Brain pericyte (primary cell): ENCODE measurements at regions not wholly inside any gene's neighbourhood (a gene's known extent, or its start where the extent isn't known, plus 50 kb on each side); places are given as distances from the start of the nearest gene placed in this dataset.

ENCODE experiments used
- DNase-seq: peaks from one replicate; pipeline ENCODE4 v3.0.0-alpha.2; 2012; ENCODE audit warnings: low read depth, low spot score

- DNase-seq: no peak
Observed at GRCh38 chr4:33268776-33269175, 2548.6 kb downstream of the PCDH7 start.

- no peak for DNase-seq
Observed at GRCh38 chr4:33270403-33270802, 2550.2 kb downstream of the PCDH7 start.

GRCh38 chr4:33272722-33273121 lies 2552.6 kb downstream of the PCDH7 start:
- no peak for DNase-seq

GRCh38 chr4:33283818-33284217 lies 2563.6 kb downstream of the PCDH7 start:
- no peak for DNase-seq

- no peak for DNase-seq
Observed at GRCh38 chr4:33296876-33297455, 2576.8 kb downstream of the PCDH7 start.

- DNase-seq: no peak
Observed at GRCh38 chr4:33302321-33302720, 2582.2 kb downstream of the PCDH7 start.

GRCh38 chr4:33306131-33306530 lies 2586.0 kb downstream of the PCDH7 start:
- DNase-seq: no peak

GRCh38 chr4:33316033-33316432 lies 2595.9 kb downstream of the PCDH7 start:
- no peak for DNase-seq

GRCh38 chr4:33316578-33316977 lies 2596.4 kb downstream of the PCDH7 start:
- no peak for DNase-seq

- no peak for DNase-seq
Observed at GRCh38 chr4:33323393-33323792, 2603.2 kb downstream of the PCDH7 start.

GRCh38 chr4:33334416-33334815 lies 2614.2 kb downstream of the PCDH7 start:
- DNase-seq: no peak

GRCh38 chr4:33339762-33340161 lies 2619.6 kb downstream of the PCDH7 start:
- DNase-seq: no peak

- no peak for DNase-seq
Observed at GRCh38 chr4:33340168-33340567, 2620.0 kb downstream of the PCDH7 start.

- no peak for DNase-seq
Observed at GRCh38 chr4:33349376-33349775, 2629.2 kb downstream of the PCDH7 start.

- no peak for DNase-seq
Observed at GRCh38 chr4:33357121-33357520, 2637.0 kb downstream of the PCDH7 start.

- DNase-seq: no peak
Observed at GRCh38 chr4:33369446-33369845, 2649.3 kb downstream of the PCDH7 start.

GRCh38 chr4:33381816-33382215 lies 2661.6 kb downstream of the PCDH7 start:
- DNase-seq: no peak

- DNase-seq: no peak
Observed at GRCh38 chr4:33386764-33387163, 2666.6 kb downstream of the PCDH7 start.

GRCh38 chr4:33390976-33391375 lies 2670.8 kb downstream of the PCDH7 start:
- DNase-seq: no peak

GRCh38 chr4:33395731-33396485 lies 2675.7 kb downstream of the PCDH7 start:
- DNase-seq: no peak

- DNase-seq: no peak
Observed at GRCh38 chr4:33400504-33400903, 2680.3 kb downstream of the PCDH7 start.

- DNase-seq: no peak
Observed at GRCh38 chr4:33407496-33407895, 2687.3 kb downstream of the PCDH7 start.

- DNase-seq: no peak
Observed at GRCh38 chr4:33411182-33411581, 2691.0 kb downstream of the PCDH7 start.

GRCh38 chr4:33421887-33422286 lies 2701.7 kb downstream of the PCDH7 start:
- DNase-seq: no peak
